PC-3 (cell line): ENCODE measurements at regions not wholly inside any gene's neighbourhood (a gene's known extent, or its start where the extent isn't known, plus 50 kb on each side); places are given as distances from the start of the nearest gene placed in this dataset.

Source experiments
- EZH2 ChIP-seq: fragments of 300-600 bp; sonication (generic); IDR thresholded peaks from one replicate; pipeline ENCODE4 v1.6.1; 2017; ENCODE audit warnings: antibody characterized with exemption, mild to moderate bottlenecking, low read length; ENCODE audit not compliant: unreplicated experiment
- TF ChIP-seq, protein P1 (sequence below): fragments of 300-600 bp; sonication (generic); conservative IDR thresholded peaks from 2 replicates; pipeline ENCODE4 v1.5.1; 2017; ENCODE audit warnings: antibody characterized with exemption, low read depth, mild to moderate bottlenecking, low read length

DNA sequence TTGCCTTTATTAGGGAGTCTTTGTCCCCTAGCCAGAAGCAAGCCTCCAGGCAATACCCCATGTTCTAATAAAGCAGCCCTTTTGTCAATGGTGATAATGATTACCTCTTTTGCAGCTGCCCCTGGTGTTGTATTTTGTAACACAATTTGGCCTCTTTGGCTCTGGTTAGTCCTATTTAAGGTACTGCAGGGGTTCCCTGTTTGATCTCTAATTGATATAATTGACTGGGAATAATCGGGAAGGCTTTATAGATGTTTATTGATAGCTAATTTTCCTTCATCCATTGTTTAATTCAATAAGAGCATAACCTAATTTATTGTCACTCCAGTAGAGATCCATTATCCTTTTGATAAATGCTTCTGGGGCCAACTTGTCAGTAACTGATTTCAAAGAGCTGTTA lies 537.2 kb downstream of the PKHD1 start:
- no peak for TF ChIP-seq EZH2
- TF ChIP-seq, protein P1, sequence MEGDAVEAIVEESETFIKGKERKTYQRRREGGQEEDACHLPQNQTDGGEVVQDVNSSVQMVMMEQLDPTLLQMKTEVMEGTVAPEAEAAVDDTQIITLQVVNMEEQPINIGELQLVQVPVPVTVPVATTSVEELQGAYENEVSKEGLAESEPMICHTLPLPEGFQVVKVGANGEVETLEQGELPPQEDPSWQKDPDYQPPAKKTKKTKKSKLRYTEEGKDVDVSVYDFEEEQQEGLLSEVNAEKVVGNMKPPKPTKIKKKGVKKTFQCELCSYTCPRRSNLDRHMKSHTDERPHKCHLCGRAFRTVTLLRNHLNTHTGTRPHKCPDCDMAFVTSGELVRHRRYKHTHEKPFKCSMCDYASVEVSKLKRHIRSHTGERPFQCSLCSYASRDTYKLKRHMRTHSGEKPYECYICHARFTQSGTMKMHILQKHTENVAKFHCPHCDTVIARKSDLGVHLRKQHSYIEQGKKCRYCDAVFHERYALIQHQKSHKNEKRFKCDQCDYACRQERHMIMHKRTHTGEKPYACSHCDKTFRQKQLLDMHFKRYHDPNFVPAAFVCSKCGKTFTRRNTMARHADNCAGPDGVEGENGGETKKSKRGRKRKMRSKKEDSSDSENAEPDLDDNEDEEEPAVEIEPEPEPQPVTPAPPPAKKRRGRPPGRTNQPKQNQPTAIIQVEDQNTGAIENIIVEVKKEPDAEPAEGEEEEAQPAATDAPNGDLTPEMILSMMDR, result no peak
